ENCODE measurements at regions not wholly inside any gene's neighbourhood (a gene's known extent, or its start where the extent isn't known, plus 50 kb on each side); places are given as distances from the start of the nearest gene placed in this dataset.

- TF ChIP-seq, protein P1, sequence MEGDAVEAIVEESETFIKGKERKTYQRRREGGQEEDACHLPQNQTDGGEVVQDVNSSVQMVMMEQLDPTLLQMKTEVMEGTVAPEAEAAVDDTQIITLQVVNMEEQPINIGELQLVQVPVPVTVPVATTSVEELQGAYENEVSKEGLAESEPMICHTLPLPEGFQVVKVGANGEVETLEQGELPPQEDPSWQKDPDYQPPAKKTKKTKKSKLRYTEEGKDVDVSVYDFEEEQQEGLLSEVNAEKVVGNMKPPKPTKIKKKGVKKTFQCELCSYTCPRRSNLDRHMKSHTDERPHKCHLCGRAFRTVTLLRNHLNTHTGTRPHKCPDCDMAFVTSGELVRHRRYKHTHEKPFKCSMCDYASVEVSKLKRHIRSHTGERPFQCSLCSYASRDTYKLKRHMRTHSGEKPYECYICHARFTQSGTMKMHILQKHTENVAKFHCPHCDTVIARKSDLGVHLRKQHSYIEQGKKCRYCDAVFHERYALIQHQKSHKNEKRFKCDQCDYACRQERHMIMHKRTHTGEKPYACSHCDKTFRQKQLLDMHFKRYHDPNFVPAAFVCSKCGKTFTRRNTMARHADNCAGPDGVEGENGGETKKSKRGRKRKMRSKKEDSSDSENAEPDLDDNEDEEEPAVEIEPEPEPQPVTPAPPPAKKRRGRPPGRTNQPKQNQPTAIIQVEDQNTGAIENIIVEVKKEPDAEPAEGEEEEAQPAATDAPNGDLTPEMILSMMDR (conservative IDR thresholded peaks at IDR 0.05; ENCODE audit: low read length), result no peak
- no peak for TF ChIP-seq EZH2phosphoT487 (IDR thresholded peaks at IDR 0.05; ENCODE audit: borderline replicate concordance, low read depth, low read length)
These were observed 162.6 kb downstream of the FAM83B start for GRCh38 chr6:55009131-55009530.
